GM19240 (cell line): ENCODE measurements at regions not wholly inside any gene's neighbourhood (a gene's known extent, or its start where the extent isn't known, plus 50 kb on each side); places are given as distances from the start of the nearest gene placed in this dataset.
"Not testable (repeated sequence)": the region's sequence is repeated elsewhere in the genome, so short reads cannot be mapped to it uniquely, and the experiment has no call there.

Experiments used
- DNase-seq: peaks from one replicate; pipeline ENCODE4 v3.0.0; 2011; ENCODE audit warnings: low spot score; ENCODE audit not compliant: insufficient read length

DNA sequence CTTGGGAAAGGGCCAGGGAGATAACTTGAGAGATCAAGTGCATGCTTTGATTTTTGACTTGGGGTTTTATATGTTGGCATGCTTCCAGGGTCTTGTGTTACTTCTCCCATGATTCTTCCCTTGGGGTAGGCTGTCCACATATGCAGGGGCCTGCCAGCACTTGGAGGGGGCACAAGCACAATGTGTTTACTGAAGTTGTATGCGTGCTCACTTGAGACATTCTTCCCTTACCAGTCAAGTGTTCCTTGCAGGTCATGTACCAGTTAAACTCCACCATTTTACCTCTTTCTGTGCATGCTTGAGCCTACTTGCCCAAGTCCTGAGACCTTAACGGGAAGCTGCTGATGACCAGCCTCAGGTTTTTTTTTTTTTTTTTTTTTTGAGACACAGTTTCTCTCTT, 1880.5 kb downstream of the ARAP2 start:
- DNase-seq = no peak

DNA sequence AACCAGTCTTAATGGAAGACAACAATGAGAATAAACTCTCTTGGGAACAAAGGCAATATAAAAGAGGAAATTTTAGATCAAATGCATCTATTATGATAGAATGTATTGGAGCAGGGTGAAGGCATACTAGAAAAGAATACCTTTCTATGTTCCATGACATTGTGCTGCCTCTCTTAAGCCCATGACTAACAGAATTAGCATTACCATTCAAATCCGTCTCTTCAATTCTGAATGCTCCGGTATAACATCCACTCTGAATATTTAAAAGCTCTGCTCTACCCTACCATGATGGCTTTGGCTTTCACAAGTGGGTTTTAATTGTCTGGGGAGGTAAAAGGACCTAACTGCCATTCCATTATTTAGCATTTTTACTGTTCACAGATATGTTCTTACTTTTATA, 1878.4 kb downstream of the ARAP2 start:
- DNase-seq = no peak

DNA sequence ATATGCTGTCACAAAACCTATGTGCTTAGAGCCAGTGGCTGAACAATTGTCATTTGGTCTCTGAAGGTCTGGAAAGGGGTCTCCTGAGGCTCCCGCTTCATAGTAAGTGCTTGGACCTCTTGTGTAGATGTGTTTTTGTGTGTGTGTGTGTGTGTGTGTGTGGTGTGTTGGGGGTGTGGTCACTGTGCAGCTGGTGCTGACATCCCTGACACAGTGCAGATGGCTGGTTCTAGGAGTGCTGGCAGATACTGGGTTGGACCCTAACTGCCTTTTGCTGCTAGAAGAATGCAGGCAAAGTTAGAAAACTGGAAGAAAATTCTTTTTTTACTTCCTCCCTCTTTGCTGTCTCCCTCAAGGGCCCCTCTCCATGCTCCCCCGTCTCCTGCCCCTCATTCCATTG, 1872.6 kb downstream of the ARAP2 start:
- DNase-seq = no peak

DNA sequence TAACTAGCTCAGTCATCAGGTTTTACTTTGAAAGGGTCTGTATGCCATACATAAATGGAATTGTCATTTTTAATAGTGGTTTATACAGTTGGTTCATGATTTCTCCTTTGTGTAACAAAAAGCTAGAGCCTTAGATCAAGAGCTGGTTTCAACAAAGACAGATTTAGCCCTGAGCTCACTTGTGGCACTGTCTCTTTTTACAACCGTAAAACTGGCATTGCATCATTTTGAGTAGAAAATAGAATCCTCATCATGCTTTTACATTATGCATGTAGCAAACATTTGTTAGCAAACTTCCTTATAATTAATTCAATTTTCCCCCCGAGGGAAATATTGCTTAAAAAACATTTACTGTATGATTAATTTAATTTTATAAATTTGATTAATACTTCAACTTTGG, 1871.5 kb downstream of the ARAP2 start:
- DNase-seq = no peak

DNA sequence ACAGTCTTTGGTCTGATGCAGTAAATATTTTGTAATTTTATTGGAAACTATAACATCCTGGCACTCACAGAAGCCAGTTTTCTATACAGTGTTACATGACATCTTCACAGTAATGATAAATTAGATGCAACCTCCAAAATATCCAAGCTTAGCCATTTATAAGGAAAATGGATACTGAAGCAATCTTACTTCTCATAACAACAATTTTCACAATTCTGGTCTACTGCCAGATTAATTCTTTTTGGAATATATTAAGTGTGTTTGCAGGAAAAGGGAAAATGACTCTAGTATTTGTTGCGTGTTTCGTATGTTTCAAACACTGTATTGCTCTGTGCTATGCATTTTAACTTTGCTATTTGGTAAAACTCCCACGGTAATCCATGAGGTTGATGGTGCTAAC, 1870.9 kb downstream of the ARAP2 start:
- DNase-seq = no peak

DNA sequence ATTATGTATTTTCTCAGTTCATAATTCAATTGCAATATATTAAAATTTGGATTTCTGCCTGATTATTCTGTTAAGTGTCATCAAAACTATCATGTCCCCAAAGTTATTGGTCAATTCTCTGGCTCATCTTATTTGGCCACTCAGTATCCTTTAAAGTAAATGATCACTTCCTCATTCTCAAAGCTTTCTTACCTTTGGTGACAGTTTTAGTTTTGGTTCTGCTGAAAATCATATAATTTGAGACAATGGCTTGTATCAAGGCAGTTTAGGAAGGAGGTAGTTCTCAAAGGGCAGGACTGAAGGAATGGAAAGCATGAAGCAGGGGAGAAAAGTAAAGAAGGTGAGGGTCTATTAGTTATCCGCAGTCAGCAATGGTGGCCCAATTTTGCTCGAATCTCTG, 1832.1 kb downstream of the ARAP2 start:
- DNase-seq = no peak

DNA sequence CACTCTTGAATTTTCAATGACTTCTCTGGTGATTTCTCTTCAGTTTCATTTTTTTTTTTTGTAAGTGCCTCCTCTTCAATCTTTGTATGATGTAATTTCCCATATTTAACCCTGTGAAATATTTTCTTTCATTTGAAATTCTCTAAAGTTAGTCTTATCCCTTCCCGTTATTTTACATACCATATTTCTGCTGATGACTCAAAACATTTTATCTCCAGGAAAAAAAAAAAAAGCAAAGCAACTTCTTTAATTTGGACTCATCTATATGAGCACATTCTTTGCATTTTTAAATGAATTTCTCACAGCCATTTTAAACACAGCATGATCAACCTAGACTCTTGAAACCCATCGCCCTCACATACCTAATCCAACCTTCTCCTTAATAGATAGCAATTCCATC, 1831.4 kb downstream of the ARAP2 start:
- DNase-seq = no peak

DNA sequence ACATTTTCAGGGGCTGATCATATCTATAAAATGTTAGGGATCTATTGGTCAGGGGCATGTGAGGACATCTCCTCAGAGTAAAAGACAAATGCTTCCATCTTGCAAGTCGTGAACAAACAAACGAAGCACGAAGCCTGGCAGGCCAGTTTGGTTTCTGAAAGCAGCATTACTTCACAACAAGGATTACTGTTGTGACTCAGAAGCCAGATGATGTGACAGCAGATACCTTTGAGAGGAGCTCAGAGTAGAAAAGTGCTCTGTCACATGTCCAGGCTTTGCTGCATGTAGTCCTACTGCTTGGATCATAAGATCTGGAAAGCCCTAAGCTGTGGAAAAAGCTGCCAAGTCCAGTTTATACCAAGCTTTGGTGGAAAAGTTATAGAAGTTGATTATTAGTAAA, 1827.2 kb downstream of the ARAP2 start:
- no peak for DNase-seq

DNA sequence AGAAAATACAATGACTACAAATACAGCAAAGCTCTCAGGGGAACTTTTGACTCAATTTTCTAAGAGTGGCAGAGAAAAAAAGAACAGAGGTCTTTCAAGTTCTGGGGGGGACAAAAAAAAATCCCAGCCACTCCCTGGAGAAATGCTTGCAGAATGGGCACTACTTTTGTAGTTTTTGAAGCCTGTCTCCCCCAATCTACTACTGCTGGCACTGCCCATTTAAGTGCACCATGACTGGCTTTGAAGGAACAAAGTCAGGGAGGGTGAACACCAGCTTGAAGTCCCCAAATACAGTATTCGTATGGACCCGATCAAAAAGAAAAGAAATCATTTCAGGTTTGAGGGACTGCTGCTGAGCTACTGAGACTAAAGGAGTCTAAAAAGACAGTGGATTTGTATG, 1824.4 kb downstream of the ARAP2 start:
- no peak for DNase-seq

DNA sequence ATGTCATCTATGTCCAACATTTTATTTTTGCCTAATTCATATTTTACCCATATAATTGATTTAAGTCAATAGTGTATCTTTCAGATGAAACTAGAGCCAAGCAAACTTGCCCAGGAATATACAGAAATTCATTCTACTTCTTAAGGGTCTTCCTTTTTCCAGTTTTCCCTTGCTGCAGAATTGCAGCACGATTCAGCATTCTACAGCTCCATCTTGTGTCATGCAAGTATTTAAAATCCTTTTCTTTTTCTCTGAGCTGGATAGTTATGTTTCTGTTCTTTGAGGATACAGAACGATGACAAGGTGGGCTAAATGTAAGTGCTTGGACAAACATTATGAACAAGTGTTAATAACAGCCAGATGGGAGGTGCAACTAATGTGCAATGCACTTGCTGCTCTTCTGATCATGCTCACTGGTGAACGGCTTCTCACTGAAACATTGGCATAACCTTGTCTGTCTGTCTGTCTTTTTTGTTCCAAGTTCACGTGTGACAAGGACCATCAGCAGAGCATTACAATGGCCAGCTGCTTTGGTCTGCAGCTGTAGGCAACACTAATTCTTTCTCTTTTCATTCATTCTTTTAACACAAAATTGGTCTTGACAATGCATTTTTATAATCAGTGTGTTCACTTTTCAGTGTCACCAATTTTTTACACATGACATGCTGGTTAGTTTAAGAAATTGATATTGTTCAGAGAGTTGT, 1821.7 kb downstream of the ARAP2 start:
- DNase-seq = no peak

DNA sequence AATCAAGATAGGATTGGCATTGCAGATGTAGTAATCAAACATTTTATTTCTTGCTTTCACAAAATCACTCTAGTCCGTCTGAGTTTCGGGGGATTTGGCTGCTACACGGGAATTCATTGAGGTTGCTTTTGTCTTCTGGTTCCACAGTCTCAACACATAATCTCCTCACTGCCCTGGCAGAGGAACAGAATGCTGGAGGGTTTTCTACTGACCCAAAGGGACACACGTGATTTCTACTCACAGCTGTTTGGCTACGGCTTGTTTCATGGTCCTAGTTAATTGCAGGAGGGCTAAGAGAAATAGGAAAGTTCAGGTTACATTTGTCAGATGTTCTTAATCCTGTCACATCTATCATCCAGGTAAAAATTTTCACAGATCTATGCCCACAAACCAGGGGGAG, 1811.6 kb downstream of the ARAP2 start:
- no peak for DNase-seq

DNA sequence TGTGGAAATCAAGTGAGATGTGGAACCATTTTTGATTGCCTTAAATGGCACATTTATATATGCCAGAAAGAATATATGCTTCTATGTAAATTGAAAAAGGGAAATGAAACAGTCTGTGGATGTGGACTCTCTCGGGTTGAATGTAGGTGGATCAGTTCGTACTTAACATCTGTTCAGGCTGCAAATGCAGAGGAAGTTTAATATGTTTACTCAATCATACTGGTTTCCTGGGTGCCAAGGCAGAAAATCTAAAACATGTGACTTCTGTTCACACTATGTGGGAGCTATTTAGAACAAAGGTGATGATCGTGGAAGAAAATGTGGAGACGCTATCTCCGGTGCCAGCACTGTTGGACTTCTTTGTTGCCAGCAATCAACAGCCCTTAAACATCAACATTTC, 1809.9 kb downstream of the ARAP2 start:
- not testable (repeated sequence) for DNase-seq

DNA sequence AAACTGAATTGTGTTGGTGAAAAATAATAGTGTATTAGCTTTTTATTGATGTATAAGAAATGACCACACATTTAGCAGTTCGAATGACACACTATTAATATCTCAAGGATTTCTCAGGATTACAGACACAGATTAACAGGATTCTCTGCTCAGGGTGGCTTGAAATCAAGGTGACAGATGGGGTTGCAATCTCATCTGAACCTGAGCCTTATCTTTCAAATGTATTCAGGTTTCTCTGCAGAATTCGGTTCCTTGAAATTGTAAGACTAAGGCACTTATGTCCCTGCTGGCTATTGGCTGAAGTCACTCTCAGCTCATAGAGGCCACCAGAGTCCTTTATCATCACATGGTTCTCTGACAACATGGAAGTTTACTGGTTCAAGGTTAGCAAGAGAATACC, 1780.1 kb downstream of the ARAP2 start:
- DNase-seq = no peak

DNA sequence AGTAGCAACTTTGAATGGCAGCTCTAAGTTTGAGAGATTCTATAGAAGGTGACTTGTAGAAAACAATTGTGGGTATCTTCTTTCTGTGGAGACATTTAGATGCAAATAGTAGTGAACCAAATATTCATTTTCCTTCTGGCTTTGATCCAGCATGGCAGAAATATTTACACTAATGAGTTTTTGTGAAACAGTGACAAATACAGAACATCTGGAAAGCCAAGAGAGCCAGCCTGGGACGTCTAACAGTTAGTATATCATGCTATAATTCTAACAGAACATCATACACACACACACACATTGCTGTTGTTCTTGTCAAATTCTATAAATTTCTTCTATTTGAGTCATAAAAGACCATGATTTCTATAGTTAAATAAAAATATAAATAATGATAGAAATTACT, 1777.9 kb downstream of the ARAP2 start:
- no peak for DNase-seq

DNA sequence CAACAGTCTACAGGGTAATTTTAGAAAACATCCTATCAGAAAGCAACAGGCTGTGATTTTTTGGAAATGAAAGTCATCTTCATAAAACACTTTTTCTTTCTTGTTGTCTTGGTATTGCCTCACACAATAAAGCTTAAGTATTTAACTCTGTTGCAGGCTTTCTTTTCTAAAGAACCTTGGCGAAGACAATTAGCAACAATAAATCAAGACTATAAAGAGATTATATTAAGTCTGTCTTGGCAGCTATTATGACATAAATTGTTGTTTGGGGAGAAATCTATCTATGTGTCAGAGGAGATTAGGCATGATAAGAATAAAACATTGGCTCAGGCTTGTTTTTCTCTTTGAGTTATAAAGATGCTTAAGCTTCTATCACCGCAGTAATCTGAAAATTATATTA, 1774.8 kb downstream of the ARAP2 start:
- DNase-seq = no peak

DNA sequence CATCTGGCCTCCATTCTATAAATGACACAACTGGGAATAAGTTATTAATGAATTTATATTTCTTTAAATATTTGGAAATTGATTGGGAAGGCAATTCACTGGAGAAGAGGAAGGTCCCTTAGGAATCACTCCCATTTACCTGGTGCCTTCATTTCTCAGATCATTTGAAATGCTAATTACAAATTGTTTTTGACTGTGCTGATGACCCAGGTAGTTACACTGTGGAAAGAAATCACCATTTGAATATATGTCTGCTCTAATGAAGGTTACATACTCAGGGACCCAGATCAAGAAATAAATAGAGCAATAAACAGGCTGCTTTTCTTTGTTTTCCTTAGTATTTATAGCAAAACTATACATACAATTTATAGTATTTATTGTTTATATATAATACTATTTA, 1759.1 kb downstream of the ARAP2 start:
- DNase-seq = no peak

DNA sequence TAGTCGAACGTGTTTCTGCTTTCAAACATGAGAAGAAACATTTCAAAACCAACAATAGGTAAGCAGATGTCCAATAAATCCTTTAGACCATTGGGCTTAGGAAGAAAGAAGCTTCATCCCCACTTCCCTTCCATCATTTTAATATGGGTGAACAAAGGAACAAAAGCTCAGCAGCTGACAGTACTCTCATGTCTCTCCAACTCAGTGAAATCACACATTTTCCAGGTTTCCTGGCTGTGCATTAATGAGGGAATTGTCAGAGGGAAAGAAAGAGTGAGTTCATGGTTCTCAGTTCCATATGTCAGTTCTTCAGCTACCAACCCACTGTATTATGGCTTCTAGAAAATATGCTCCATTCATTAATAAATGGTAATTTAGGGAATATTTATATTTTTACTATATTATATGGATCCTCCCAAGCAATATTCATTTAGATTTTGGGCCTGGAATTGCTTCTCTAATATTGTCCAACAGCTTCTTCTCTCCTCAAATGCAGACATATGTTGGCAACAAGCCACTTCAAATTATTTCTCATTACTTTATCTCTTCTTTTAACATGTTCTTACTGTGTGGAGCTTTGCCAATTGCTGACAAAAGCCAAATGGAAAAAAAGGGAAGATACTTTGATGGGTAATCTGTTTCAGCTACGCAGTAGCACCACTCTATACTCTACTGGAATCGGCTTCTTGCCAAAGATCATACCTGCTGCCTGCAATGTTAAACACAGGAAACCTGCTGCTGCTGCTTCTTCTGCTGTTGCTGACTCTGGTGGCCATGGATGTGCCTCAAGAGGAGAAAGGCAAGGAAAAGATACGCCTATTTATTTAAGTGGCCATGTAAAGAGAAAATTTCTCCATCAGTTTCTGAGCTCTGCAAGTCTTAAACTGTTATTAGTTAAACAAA, 1757.6 kb downstream of the ARAP2 start:
- DNase-seq = no peak

DNA sequence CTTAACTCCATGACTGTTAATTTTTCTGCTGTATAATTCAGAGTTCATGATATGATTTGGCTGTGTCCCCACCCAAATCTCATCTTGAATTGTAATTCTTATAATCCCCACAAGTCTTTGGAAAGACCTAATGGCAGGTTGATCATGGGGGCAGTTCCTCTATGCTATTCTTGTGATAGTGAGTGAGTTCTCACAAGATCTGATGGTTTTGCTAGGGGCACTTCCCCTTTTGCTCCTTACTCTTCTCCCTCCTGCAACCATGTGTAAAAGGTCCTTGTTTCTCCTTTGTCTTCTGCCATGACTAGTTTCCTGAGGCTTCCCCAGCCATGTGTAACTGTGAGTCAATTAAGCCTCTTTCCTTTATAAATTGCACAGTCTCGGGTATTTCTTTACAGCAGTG, 1751.9 kb downstream of the ARAP2 start:
- DNase-seq = no peak

DNA sequence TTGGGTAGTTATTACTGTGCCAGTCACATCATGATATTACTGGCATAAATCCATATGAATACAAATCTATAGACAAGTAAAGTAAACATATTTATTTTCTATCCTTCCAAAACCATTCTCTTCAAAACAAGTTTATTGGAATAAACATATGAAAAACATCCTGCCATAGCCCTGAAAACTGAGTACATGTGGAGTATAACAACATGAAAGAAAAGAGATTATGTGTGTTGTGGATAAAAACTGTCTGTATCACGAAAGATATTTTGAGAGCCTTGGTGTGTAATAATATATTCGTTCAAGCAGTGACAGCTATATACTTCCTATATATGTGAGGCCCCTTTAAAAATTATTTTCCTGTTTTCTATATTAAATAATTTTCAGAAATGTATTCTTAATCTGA, 1742.2 kb downstream of the ARAP2 start:
- no peak for DNase-seq

DNA sequence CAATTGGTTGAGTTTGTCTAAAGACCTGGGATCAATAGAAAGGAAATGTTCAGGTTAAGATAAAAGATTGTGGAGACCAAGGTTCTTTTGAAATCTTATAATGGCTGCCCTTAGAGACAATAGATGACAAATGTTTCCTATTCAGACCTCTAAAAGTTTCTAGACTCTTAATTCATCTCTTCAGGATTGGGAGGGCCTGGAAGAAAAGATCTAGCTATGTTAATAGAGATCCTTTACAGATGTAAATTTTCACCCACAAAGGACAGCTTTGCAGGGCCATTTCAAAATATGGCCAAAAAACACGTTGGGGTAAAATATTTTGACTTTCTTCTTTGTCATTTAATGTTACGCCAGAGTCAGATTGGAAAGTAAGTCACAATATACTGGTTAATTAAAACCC, 1739.6 kb downstream of the ARAP2 start:
- DNase-seq = not testable (repeated sequence)

DNA sequence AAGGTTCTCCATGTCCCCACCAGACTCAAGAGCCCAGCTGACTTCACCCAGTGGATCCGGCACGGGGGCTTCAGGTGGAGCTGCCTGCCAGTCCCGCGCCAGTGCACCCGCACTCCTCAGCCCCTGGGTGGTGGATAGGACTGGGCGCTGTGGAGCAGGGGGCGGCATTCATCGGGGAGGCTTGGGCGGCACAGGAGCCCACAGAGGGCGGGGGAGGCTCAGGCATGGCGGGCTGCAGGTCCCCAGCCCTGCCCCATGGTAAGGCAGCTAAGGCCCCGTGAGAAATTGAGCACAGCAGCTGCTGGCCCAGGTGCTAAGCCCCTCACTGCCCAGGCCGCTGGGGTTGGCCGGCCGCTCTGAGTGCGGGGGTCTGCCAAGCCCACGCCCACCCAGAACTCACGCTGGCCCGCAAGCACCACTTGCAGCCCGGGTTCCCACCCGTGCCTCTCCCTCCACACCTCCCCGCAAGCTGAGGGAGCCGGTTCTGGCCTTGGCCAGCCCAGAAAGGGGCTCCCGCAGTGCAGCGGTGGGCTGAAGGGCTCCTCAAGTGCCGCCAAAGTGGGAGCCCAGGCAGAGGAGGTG, 1737.7 kb downstream of the ARAP2 start:
- not testable (repeated sequence) for DNase-seq

DNA sequence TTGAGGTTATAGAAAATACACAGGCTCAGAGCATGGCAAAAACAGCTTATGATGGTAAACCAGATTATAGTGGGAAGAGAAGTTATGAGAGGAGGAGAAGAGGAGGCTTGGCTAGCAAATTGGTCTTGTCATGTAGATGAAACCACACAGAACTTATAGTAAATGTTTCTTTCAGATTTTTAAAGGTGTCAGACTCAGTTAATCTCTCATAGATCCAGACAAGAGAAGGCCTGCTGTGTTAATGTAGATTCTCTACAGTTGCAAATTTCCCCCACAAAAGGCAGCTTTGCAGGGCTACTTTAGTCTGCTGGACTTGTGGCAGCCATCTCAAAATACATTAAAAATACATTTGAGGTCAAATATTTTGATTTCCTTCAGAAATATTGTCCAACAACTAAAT, 1731.7 kb downstream of the ARAP2 start:
- DNase-seq = no peak

DNA sequence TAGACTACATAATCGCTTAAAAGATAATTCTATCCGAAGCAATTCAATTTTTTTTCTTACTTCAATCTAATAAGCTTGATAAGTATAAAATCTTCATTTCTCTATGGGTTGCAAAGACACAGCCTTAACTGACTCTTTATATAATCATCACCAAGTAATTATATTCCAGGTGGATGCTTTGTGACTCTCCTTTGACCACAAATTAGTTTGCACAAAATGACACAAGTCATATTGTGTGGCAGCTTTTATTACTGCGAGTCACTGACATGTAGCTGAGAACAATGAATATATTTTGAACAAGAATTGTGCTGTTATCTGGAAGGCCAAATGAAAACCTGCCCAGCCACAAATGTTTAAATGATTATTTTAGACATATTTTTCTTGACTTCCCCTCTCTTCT, 1727.8 kb downstream of the ARAP2 start:
- DNase-seq = no peak
